Thyroid gland (tissue), 4 donors: ENCODE measurements at regions not wholly inside any gene's neighbourhood (a gene's known extent, or its start where the extent isn't known, plus 50 kb on each side); places are given as distances from the start of the nearest gene placed in this dataset.
A peak's percentile ranks its signal among the peaks of the same experiment; 100 is the strongest.

Experiments used
- DNase-seq, 2 donors: peaks; one replicate each; pipeline ENCODE4 v3.0.0-alpha.2; 2019
- H3K27ac ChIP-seq, 3 donors: fragments of 200-600 bp; sonication (generic); 1 replicate in 2 of 3; 2 replicates in 1 of 3; pipeline ENCODE4 v1.5.1; 2016 to 2019; ENCODE audit warnings: mild to moderate bottlenecking in 1 of 3, moderate library complexity in 1 of 3
- H3K27me3 ChIP-seq: fragments of 200-600 bp; sonication (generic); one replicate; pipeline ENCODE4 v1.5.1; 2019
- H3K36me3 ChIP-seq, 2 donors: fragments of 200-600 bp; sonication (generic); one replicate each; pipeline ENCODE4 v1.5.1; 2016 to 2019
- H3K4me1 ChIP-seq, 2 donors: fragments of 200-600 bp; sonication (generic); one replicate each; pipeline ENCODE4 v1.5.1; 2017 to 2019
- H3K4me3 ChIP-seq, 3 donors: fragments of 200-600 bp; sonication (generic); replicated peaks in 1 of 3; 1 replicate in 2 of 3; 2 replicates in 1 of 3; pipeline ENCODE4 v1.5.1; 2016; ENCODE audit warnings: mild to moderate bottlenecking in 1 of 3
- H3K9me3 ChIP-seq: fragments of 200-600 bp; sonication (generic); one replicate; pipeline ENCODE4 v1.5.1; 2017
- CTCF ChIP-seq, 6 experiments: fragments of 200-600 bp in 3 of 6; fragments of 450-650 bp in 3 of 6; sonication (generic) in 3 of 6; IDR thresholded peaks; one replicate each; pipeline ENCODE4 v1.5.1; 2016 to 2019; ENCODE audit warnings: antibody characterized with exemption in 6 of 6, mild to moderate bottlenecking in 2 of 6, inconsistent platforms in 1 of 6, moderate library complexity in 1 of 6
- POLR2A ChIP-seq, 2 donors: fragments of 450-650 bp; IDR thresholded peaks; one replicate each; pipeline ENCODE4 v1.6.1; 2017; ENCODE audit warnings: antibody characterized with exemption in 2 of 2, mild to moderate bottlenecking in 2 of 2, moderate library complexity in 1 of 2
- WGBS, 2 donors: methylation state at CpG; one replicate each; pipeline ENCODE4 v1.1.5; 2017; 5-methylcytosine and 5-hydroxymethylcytosine counted together
- intact Hi-C: fragments of 100-400 bp; cut with DNase I; formaldehyde crosslinking; loops from one replicate; pipeline ENCODE4 v1.15.1; 2023

DNA sequence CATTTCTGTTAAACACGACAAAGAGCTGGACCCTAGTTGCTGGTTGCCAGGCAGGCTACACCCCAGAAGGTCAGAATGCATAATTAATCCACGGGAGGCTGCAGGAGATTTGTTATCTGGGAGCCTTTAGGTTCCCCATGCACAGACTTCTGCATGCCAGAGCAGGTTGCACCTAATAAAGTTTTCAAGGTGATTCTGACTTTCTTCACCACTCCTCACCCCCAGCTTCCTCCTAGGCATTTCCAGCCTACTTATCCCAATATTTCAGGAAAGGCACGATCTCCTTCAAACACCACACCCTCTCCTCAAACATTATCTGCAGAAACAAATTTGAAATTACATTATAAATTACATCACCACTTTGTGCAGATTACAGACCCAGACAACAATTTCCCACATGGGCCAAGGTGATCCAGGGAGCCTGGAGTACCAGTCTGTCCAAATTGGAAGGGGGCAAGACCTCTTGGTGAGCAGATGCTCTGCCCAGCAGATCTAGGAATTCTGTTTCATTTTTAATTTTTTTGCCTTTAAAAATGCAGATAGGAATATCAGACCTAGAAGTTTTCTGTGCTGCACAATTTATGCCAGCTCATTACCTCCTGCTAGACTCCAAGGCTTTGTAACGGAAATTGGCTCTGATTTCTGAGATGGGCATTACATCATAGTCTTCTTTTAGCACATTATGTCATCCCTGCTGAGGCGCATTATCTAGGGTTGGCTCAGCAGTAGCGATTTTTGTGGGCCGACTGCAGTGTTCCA, 363.4 kb upstream of the SLC30A5 start:
- intact Hi-C loops, result no loop called here
- Histone ChIP-seq H3K9me3 (no peaks in the 10 kb centered on the region), H3K36me3 (no peaks in the 10 kb centered on the region), H3K27me3 (no peaks in the 10 kb centered on the region), H3K27ac (no peak overlapping the region), H3K4me1 (no peaks in the 10 kb centered on the region), H3K4me3 (no peak overlapping the region)
- 59 to 65% methylated on average over 7 of the region's 7 CpGs for WGBS, 2 donors
- TF ChIP-seq CTCF (IDR thresholded peaks at IDR 0.05) (no peak), POLR2A (IDR thresholded peaks at IDR 0.05) (no peak)
- DNase-seq, result no peak

GRCh38 chr5:68730979-68731654, 362.7 kb upstream of the SLC30A5 start:
- no peak for DNase-seq
- 87 to 91% methylated on average over 3 of the region's 3 CpGs for WGBS, 2 donors
- intact Hi-C loops, result no loop called here
- H3K27ac ChIP-seq, result no peak overlapping the region
- H3K4me1 ChIP-seq, result no peaks in the 10 kb centered on the region
- H3K36me3 ChIP-seq, result no peaks in the 10 kb centered on the region
- H3K27me3 ChIP-seq, result no peaks in the 10 kb centered on the region
- H3K9me3 ChIP-seq, result no peaks in the 10 kb centered on the region
- TF ChIP-seq POLR2A (IDR thresholded peaks at IDR 0.05), result no peak
- no peak for TF ChIP-seq CTCF (IDR thresholded peaks at IDR 0.05)
- H3K4me3 ChIP-seq, result no peak overlapping the region

GRCh38 chr5:68732251-68732650, 361.6 kb upstream of the SLC30A5 start:
- Histone ChIP-seq H3K4me3 (no peak overlapping the region), H3K9me3 (no peaks in the 10 kb centered on the region), H3K27me3 (no peaks in the 10 kb centered on the region), H3K27ac (no peak overlapping the region), H3K4me1 (no peaks in the 10 kb centered on the region), H3K36me3 (no peaks in the 10 kb centered on the region)
- DNase-seq, result no peak
- intact Hi-C loops, result no loop called here
- TF ChIP-seq CTCF (IDR thresholded peaks at IDR 0.05) (no peak), POLR2A (IDR thresholded peaks at IDR 0.05) (no peak)

GRCh38 chr5:68734781-68735180, 359.0 kb upstream of the SLC30A5 start:
- Histone ChIP-seq H3K36me3 (no peaks in the 10 kb centered on the region), H3K27me3 (no peaks in the 10 kb centered on the region), H3K4me3 (no peak overlapping the region), H3K4me1 (no peaks in the 10 kb centered on the region), H3K9me3 (no peaks in the 10 kb centered on the region), H3K27ac (no peak overlapping the region)
- intact Hi-C loops, result no loop called here
- TF ChIP-seq POLR2A (IDR thresholded peaks at IDR 0.05), result no peak
- no peak for TF ChIP-seq CTCF (IDR thresholded peaks at IDR 0.05)
- 53 to 76% methylated on average over 4 of the region's 4 CpGs for WGBS, 2 donors
- peak; percentile 6 to 9 for DNase-seq

GRCh38 chr5:68738236-68738635, 355.6 kb upstream of the SLC30A5 start:
- Histone ChIP-seq H3K4me1 (no peaks in the 10 kb centered on the region), H3K27me3 (no peaks in the 10 kb centered on the region), H3K27ac (no peak overlapping the region), H3K36me3 (no peaks in the 10 kb centered on the region), H3K9me3 (no peaks in the 10 kb centered on the region), H3K4me3 (no peak overlapping the region)
- intact Hi-C loops, result no loop called here
- DNase-seq, result no peak
- WGBS, 2 donors, result 95 to 96% methylated on average over 9 of the region's 9 CpGs
- TF ChIP-seq CTCF (IDR thresholded peaks at IDR 0.05) (no peak), POLR2A (IDR thresholded peaks at IDR 0.05) (no peak)
